HL-60 (cell line): ENCODE measurements at regions not wholly inside any gene's neighbourhood (a gene's known extent, or its start where the extent isn't known, plus 50 kb on each side); places are given as distances from the start of the nearest gene placed in this dataset.

Source experiments
- TF ChIP-seq, protein P1 (sequence below): IDR thresholded peaks from one replicate; pipeline ENCODE4 v1.5.1; 2011; ENCODE audit warnings: low read length, control low read depth, inconsistent platforms; ENCODE audit not compliant: insufficient read depth
- TF ChIP-seq, protein P2 (sequence below): IDR thresholded peaks from 2 replicates; pipeline ENCODE4 v1.6.1; 2012; ENCODE audit warnings: low read depth; ENCODE audit not compliant: insufficient replicate concordance

DNA sequence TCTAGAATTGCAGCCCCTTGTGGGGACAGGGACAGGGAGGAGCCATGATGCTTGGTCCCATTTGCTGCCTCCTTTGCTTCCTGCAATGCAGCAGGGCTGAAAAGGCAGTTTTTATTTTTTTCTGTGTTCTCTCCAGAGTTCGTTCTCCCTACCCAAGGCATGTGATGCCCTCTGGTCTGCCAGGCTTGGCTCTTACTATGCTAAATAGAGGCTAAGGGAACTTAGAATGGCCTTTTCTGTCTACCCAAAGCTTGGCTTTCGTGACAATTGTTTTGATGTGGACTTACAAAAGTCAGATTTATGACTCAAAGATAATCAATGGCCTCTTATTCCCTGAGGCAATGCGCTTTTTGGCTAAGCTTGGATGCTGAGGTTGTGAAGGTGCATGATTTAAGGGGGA, 293.3 kb upstream of the TBL1XR1 start:
- TF ChIP-seq, protein P1, sequence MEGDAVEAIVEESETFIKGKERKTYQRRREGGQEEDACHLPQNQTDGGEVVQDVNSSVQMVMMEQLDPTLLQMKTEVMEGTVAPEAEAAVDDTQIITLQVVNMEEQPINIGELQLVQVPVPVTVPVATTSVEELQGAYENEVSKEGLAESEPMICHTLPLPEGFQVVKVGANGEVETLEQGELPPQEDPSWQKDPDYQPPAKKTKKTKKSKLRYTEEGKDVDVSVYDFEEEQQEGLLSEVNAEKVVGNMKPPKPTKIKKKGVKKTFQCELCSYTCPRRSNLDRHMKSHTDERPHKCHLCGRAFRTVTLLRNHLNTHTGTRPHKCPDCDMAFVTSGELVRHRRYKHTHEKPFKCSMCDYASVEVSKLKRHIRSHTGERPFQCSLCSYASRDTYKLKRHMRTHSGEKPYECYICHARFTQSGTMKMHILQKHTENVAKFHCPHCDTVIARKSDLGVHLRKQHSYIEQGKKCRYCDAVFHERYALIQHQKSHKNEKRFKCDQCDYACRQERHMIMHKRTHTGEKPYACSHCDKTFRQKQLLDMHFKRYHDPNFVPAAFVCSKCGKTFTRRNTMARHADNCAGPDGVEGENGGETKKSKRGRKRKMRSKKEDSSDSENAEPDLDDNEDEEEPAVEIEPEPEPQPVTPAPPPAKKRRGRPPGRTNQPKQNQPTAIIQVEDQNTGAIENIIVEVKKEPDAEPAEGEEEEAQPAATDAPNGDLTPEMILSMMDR = no peak
- TF ChIP-seq, protein P2, sequence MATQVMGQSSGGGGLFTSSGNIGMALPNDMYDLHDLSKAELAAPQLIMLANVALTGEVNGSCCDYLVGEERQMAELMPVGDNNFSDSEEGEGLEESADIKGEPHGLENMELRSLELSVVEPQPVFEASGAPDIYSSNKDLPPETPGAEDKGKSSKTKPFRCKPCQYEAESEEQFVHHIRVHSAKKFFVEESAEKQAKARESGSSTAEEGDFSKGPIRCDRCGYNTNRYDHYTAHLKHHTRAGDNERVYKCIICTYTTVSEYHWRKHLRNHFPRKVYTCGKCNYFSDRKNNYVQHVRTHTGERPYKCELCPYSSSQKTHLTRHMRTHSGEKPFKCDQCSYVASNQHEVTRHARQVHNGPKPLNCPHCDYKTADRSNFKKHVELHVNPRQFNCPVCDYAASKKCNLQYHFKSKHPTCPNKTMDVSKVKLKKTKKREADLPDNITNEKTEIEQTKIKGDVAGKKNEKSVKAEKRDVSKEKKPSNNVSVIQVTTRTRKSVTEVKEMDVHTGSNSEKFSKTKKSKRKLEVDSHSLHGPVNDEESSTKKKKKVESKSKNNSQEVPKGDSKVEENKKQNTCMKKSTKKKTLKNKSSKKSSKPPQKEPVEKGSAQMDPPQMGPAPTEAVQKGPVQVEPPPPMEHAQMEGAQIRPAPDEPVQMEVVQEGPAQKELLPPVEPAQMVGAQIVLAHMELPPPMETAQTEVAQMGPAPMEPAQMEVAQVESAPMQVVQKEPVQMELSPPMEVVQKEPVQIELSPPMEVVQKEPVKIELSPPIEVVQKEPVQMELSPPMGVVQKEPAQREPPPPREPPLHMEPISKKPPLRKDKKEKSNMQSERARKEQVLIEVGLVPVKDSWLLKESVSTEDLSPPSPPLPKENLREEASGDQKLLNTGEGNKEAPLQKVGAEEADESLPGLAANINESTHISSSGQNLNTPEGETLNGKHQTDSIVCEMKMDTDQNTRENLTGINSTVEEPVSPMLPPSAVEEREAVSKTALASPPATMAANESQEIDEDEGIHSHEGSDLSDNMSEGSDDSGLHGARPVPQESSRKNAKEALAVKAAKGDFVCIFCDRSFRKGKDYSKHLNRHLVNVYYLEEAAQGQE = no peak
